CD14-positive monocyte (primary cell): ENCODE measurements at regions not wholly inside any gene's neighbourhood (a gene's known extent, or its start where the extent isn't known, plus 50 kb on each side); places are given as distances from the start of the nearest gene placed in this dataset.

Experiments used
- DNase-seq, 3 donors: peaks; one replicate each; pipeline ENCODE4 v3.0.0-alpha.2; 2011 to 2022
- H2AFZ ChIP-seq: 2 replicates; pipeline ENCODE4 v1.6.0; 2012; ENCODE audit warnings: mild to moderate bottlenecking, low read depth, low read length, inconsistent platforms; ENCODE audit not compliant: insufficient read depth, poor library complexity, severe bottlenecking
- H3K27ac ChIP-seq, 2 donors: 1 replicate in 1 of 2; 2 replicates in 1 of 2; pipeline ENCODE4 v1.5.1; 2012 to 2013; ENCODE audit warnings: low read length in 2 of 2, control low read depth in 1 of 2, inconsistent platforms in 1 of 2, low read depth in 1 of 2, mild to moderate bottlenecking in 1 of 2
- H3K27me3 ChIP-seq, 2 donors: one replicate each; pipeline versions ENCODE4 v1.6.0 to v1.6.1; 2011 to 2013; ENCODE audit warnings: low read length in 2 of 2; ENCODE audit not compliant: control insufficient read depth in 2 of 2, insufficient read depth in 2 of 2
- H3K36me3 ChIP-seq, 2 donors: replicated peaks in 1 of 2; 1 replicate in 1 of 2; 2 replicates in 1 of 2; pipeline versions ENCODE4 v1.5.1 to v1.6.1; 2012 to 2013; ENCODE audit warnings: low read length in 2 of 2, control low read depth in 1 of 2, inconsistent platforms in 1 of 2, mild to moderate bottlenecking in 1 of 2; ENCODE audit not compliant: insufficient read depth in 2 of 2, control insufficient read depth in 1 of 2
- H3K4me1 ChIP-seq, 2 donors: 1 replicate in 1 of 2; 2 replicates in 1 of 2; pipeline versions ENCODE4 v1.5.1 to v1.6.1; 2012 to 2013; ENCODE audit warnings: low read length in 2 of 2, control low read depth in 1 of 2, inconsistent platforms in 1 of 2, mild to moderate bottlenecking in 1 of 2, moderate library complexity in 1 of 2; ENCODE audit not compliant: insufficient read depth in 2 of 2, control insufficient read depth in 1 of 2
- H3K4me2 ChIP-seq: replicated peaks from 2 replicates; pipeline ENCODE3; 2012; ENCODE audit warnings: low read length, moderate library complexity, mild to moderate bottlenecking; ENCODE audit not compliant: poor library complexity, severe bottlenecking; ENCODE audit errors: extremely low read depth
- H3K4me3 ChIP-seq, 3 experiments: fragments of 200-600 bp in 1 of 3; sonication (generic) in 1 of 3; replicated peaks in 1 of 3; 1 replicate in 2 of 3; 2 replicates in 1 of 3; pipeline ENCODE4 v1.5.1; 2011 to 2013; ENCODE audit warnings: low read length in 3 of 3, mild to moderate bottlenecking in 3 of 3, control low read depth in 2 of 3, low read depth in 2 of 3, inconsistent platforms in 1 of 3, moderate library complexity in 1 of 3
- H3K79me2 ChIP-seq: 2 replicates; pipeline ENCODE4 v1.6.0; 2012; ENCODE audit warnings: mild to moderate bottlenecking, control low read depth, inconsistent platforms, low read length, moderate library complexity; ENCODE audit not compliant: insufficient read depth
- H3K9ac ChIP-seq: 2 replicates; pipeline ENCODE4 v1.6.0; 2017; ENCODE audit warnings: low read length, mild to moderate bottlenecking; ENCODE audit not compliant: insufficient read depth, poor library complexity, severe bottlenecking
- H3K9me3 ChIP-seq, 2 donors: replicated peaks in 1 of 2; 1 replicate in 1 of 2; 2 replicates in 1 of 2; pipeline versions ENCODE4 v1.5.1 to v1.6.1; 2012 to 2013; ENCODE audit warnings: low read length in 2 of 2, control low read depth in 1 of 2; ENCODE audit not compliant: control insufficient read depth in 1 of 2, insufficient read depth in 1 of 2
- H4K20me1 ChIP-seq: 2 replicates; pipeline ENCODE4 v1.6.0; 2012; ENCODE audit warnings: mild to moderate bottlenecking, low read length, control low read depth, moderate library complexity; ENCODE audit not compliant: insufficient read depth
- H3K27ac Mint-ChIP-seq, 7 donors: one replicate each; pipeline ENCODE4 v1.8.0; 2020; ENCODE audit warnings: mild to moderate bottlenecking in 7 of 7, mixed read lengths in 7 of 7, moderate library complexity in 6 of 7, inconsistent platforms in 2 of 7
- H3K27me3 Mint-ChIP-seq, 3 donors: one replicate each; pipeline ENCODE4 v1.8.0; 2021 to 2022; ENCODE audit warnings: low read depth in 3 of 3, mild to moderate bottlenecking in 3 of 3, mixed read lengths in 3 of 3, moderate library complexity in 3 of 3, inconsistent platforms in 1 of 3
- H3K36me3 Mint-ChIP-seq, 2 donors: one replicate each; pipeline ENCODE4 v1.8.0; 2020; ENCODE audit warnings: mixed read lengths in 2 of 2, inconsistent platforms in 1 of 2, mild to moderate bottlenecking in 1 of 2
- H3K4me1 Mint-ChIP-seq: one replicate; pipeline ENCODE4 v1.8.0; 2020; ENCODE audit warnings: mild to moderate bottlenecking, mixed read lengths
- H3K4me3 Mint-ChIP-seq, 2 donors: one replicate each; pipeline ENCODE4 v1.8.0; 2020; ENCODE audit warnings: mild to moderate bottlenecking in 2 of 2, mixed read lengths in 2 of 2, moderate library complexity in 1 of 2
- H3K9me3 Mint-ChIP-seq, 7 donors: one replicate each; pipeline ENCODE4 v1.8.0; 2020 to 2022; ENCODE audit warnings: mixed read lengths in 7 of 7, mild to moderate bottlenecking in 6 of 7, moderate library complexity in 6 of 7, inconsistent platforms in 2 of 7
- WGBS: methylation state at CpG from one replicate; pipeline ENCODE4 v1.1.5; 2013; ENCODE audit warnings: missing lambda C conversion rate; ENCODE audit not compliant: insufficient coverage; 5-methylcytosine and 5-hydroxymethylcytosine counted together
- intact Hi-C, 2 donors: fragments of 100-400 bp; cut with micrococcal nuclease; formaldehyde crosslinking; loops; one replicate each; pipeline versions ENCODE4 v1.15.0 to v1.15.1; 2023
- TF ChIP-seq, protein P1 (sequence below): fragments of 200-600 bp; IDR thresholded peaks from one replicate; pipeline ENCODE4 v1.8.0; 2022; ENCODE audit warnings: antibody characterized with exemption, mild to moderate bottlenecking

DNA sequence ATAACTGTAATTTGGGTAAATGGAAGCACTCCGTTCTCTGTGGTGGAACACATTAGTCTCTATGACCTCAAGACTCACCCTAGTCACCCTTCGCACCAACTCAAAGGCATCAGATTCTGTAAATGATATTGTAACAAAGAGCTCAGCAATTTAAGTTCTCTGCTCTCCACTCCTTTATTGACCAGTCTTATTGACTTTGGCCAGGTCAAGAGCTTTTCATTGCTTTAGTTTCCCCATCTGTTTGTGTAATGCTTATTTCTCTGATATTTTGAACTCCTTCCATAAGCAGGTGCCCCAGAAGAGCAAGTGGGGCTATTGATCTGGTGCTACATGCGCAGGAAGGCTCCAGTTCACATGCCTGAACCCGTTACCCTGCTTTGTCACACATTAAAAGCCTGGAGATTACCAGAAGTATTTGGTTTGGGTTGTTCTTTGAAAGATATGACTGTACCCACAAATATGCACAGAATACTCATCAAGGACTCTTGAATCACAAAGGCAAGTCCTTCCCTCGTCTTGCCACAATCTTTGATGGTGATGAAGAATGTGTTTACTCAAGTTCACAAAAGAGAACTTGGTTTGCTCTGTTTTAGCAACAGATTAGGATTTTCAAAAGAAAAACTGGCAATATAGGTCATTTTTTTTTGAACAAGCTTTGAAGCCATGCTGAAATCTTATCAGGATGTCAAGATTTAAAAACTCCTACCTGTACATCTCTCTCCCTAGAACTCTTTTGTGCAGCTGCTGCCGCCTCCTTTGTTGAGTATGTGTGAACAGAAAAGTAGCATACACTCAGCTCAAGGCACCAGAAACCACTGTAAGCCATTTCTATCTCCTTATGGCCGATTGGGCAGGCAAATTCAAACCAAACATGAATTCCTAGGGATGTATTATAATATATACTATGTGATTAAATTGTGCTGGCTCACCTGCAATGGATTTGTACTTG is 193.9 kb downstream of the BCAT1 start:
- intact Hi-C loops, result no loop called here
- peak overlapping the region in 1 of 7 donors; percentile 6 for H3K27ac Mint-ChIP-seq
- H3K36me3 Mint-ChIP-seq, result no peaks in the 10 kb centered on the region
- H3K4me2 ChIP-seq, result no peak overlapping the region
- H3K4me3 Mint-ChIP-seq, result no peak overlapping the region
- TF ChIP-seq, protein P1, sequence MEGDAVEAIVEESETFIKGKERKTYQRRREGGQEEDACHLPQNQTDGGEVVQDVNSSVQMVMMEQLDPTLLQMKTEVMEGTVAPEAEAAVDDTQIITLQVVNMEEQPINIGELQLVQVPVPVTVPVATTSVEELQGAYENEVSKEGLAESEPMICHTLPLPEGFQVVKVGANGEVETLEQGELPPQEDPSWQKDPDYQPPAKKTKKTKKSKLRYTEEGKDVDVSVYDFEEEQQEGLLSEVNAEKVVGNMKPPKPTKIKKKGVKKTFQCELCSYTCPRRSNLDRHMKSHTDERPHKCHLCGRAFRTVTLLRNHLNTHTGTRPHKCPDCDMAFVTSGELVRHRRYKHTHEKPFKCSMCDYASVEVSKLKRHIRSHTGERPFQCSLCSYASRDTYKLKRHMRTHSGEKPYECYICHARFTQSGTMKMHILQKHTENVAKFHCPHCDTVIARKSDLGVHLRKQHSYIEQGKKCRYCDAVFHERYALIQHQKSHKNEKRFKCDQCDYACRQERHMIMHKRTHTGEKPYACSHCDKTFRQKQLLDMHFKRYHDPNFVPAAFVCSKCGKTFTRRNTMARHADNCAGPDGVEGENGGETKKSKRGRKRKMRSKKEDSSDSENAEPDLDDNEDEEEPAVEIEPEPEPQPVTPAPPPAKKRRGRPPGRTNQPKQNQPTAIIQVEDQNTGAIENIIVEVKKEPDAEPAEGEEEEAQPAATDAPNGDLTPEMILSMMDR, result no peak
- H3K9me3 ChIP-seq, result no peaks in the 10 kb centered on the region
- no peaks in the 10 kb centered on the region for H3K4me1 ChIP-seq
- H3K27me3 Mint-ChIP-seq, result peaks cover 0 to 2% (median 0%) of the 10 kb centered on the region in 3 donors
- H3K27me3 ChIP-seq, result no peaks in the 10 kb centered on the region
- no peak overlapping the region for H3K27ac ChIP-seq
- no peaks in the 10 kb centered on the region for H3K79me2 ChIP-seq
- no peaks in the 10 kb centered on the region for H3K4me1 Mint-ChIP-seq
- H2AFZ ChIP-seq, result no peak overlapping the region
- H3K9me3 Mint-ChIP-seq, result no peaks in the 10 kb centered on the region
- WGBS, result no CpG with 5 or more reads among the region's 7 CpGs
- no peak for DNase-seq
- no peak overlapping the region for H3K9ac ChIP-seq
- H3K4me3 ChIP-seq, result no peak overlapping the region
- H4K20me1 ChIP-seq, result no peaks in the 10 kb centered on the region
- H3K36me3 ChIP-seq, result no peaks in the 10 kb centered on the region

DNA sequence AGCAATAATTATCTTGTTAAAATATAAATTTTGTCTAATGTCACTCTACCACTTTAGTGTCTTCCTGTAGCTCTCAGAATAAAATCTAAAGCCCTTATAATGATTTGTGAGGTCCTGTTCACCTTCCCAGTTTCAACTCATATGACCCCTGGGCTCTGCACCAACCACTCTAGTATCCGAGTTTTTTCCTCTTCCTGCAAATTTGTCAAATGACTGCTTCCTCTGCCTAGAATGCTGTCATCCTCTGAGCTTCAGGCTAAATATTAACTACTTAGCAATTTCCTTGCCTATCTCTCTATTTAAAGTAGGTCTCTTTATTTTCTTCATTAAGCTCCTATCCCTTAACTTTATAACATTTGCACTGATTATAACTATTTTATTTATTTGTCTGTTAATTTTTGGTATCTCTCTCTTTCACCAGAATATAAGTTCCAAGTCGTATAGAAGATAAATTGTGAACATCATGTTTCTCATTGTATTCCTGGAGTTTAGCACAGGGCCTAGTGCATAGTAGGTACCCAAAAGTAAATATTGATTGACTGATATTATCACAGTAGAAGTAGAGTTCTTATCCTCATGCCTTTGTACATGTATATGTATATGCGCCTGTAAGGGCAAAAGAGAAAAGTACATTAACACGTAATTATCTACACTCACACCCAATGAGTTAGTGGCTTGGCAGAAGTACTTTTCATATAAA is 196.0 kb downstream of the BCAT1 start:
- no peaks in the 10 kb centered on the region for H3K4me1 ChIP-seq
- H3K4me3 ChIP-seq, result no peak overlapping the region
- no peaks in the 10 kb centered on the region for H3K4me1 Mint-ChIP-seq
- TF ChIP-seq, protein P1, result no peak
- H3K9ac ChIP-seq, result no peak overlapping the region
- H3K27me3 Mint-ChIP-seq, result peaks cover 0 to 2% (median 0%) of the 10 kb centered on the region in 3 donors
- H3K79me2 ChIP-seq, result no peaks in the 10 kb centered on the region
- intact Hi-C loops, result no loop called here
- no peaks in the 10 kb centered on the region for H4K20me1 ChIP-seq
- peak overlapping the region in 1 of 7 donors; percentile 17 for H3K27ac Mint-ChIP-seq
- H3K36me3 ChIP-seq, result no peaks in the 10 kb centered on the region
- H3K36me3 Mint-ChIP-seq, result no peaks in the 10 kb centered on the region
- H3K4me2 ChIP-seq, result no peak overlapping the region
- H3K4me3 Mint-ChIP-seq, result no peak overlapping the region
- no peak for DNase-seq
- WGBS, result 71% methylated on average over 1 of the region's 4 CpGs
- H2AFZ ChIP-seq, result no peak overlapping the region
- no peaks in the 10 kb centered on the region for H3K9me3 ChIP-seq
- H3K27ac ChIP-seq, result no peak overlapping the region
- no peaks in the 10 kb centered on the region for H3K27me3 ChIP-seq
- H3K9me3 Mint-ChIP-seq, result no peaks in the 10 kb centered on the region
